Spleen (tissue), 11 donors: ENCODE measurements at regions not wholly inside any gene's neighbourhood (a gene's known extent, or its start where the extent isn't known, plus 50 kb on each side); places are given as distances from the start of the nearest gene placed in this dataset.

Experiments used
- DNase-seq: peaks from one replicate; pipeline ENCODE4 v3.0.0-alpha.2; 2020
- H3K27ac ChIP-seq, 8 donors: fragments of 200-600 bp; sonication (generic) in 7 of 8; 1 replicate in 4 of 8; 2 replicates in 4 of 8; pipeline versions ENCODE4 v1.5.0 to v1.8.0; 2016 to 2021; ENCODE audit warnings: inconsistent platforms in 4 of 8, mild to moderate bottlenecking in 4 of 8, moderate library complexity in 1 of 8
- H3K27me3 ChIP-seq, 7 donors: fragments of 200-600 bp; sonication (generic) in 6 of 7; replicated peaks in 1 of 7; 1 replicate in 4 of 7; 2 replicates in 3 of 7; pipeline versions ENCODE4 v1.5.0 to v1.8.0; 2016 to 2021; ENCODE audit warnings: inconsistent platforms in 3 of 7, mild to moderate bottlenecking in 1 of 7
- H3K36me3 ChIP-seq, 6 donors: fragments of 200-600 bp; sonication (generic) in 5 of 6; 1 replicate in 4 of 6; 2 replicates in 2 of 6; pipeline versions ENCODE4 v1.5.0 to v1.8.0; 2016 to 2021; ENCODE audit warnings: inconsistent platforms in 2 of 6
- H3K4me1 ChIP-seq, 6 donors: fragments of 200-600 bp; sonication (generic) in 5 of 6; 1 replicate in 3 of 6; 2 replicates in 3 of 6; pipeline versions ENCODE4 v1.5.0 to v1.8.0; 2016 to 2021; ENCODE audit warnings: inconsistent platforms in 3 of 6
- H3K4me3 ChIP-seq, 8 donors: fragments of 200-600 bp; sonication (generic) in 7 of 8; 1 replicate in 4 of 8; 2 replicates in 4 of 8; pipeline versions ENCODE4 v1.5.0 to v1.8.0; 2016 to 2021; ENCODE audit warnings: inconsistent platforms in 4 of 8, mild to moderate bottlenecking in 4 of 8, moderate library complexity in 2 of 8
- H3K9me3 ChIP-seq, 8 donors: fragments of 200-600 bp; sonication (generic) in 7 of 8; 1 replicate in 4 of 8; 2 replicates in 4 of 8; pipeline versions ENCODE4 v1.5.0 to v1.8.0; 2016 to 2021; ENCODE audit warnings: inconsistent platforms in 4 of 8
- POLR2A ChIP-seq, 3 donors: fragments of 450-650 bp; IDR thresholded peaks; one replicate each; pipeline ENCODE4 v1.5.1; 2017; ENCODE audit warnings: antibody characterized with exemption in 3 of 3, mild to moderate bottlenecking in 1 of 3
- POLR2AphosphoS5 ChIP-seq, 3 donors: sonication (generic); formaldehyde crosslinking; IDR thresholded peaks; one replicate each; pipeline ENCODE4 v1.5.1; 2017; ENCODE audit warnings: antibody characterized with exemption in 3 of 3
- WGBS, 5 donors: extraction: QIAGEN DNeasy Blood & Tissue Kit in 3 of 5; methylation state at CpG; one replicate each; pipeline versions ENCODE4 v1.1.5 to v1.1.7; 2013 to 2018; 5-methylcytosine and 5-hydroxymethylcytosine counted together
- intact Hi-C: fragments of 100-400 bp; cut with DNase I; formaldehyde crosslinking; loops from one replicate; pipeline ENCODE4 v1.15.0; 2023; ENCODE audit warnings: low total_unique reads
- TF ChIP-seq, protein P1 (sequence below), 11 experiments: fragments of 200-600 bp in 7 of 11; fragments of 450-650 bp in 4 of 11; sonication (generic) in 4 of 11; IDR thresholded peaks in 8 of 11; conservative IDR thresholded peaks in 3 of 11; 1 replicate in 7 of 11; 2 replicates in 4 of 11; pipeline versions ENCODE4 v1.4.0 to v1.8.0; 2016 to 2021; ENCODE audit warnings: antibody characterized with exemption in 11 of 11, inconsistent platforms in 4 of 11, mild to moderate bottlenecking in 1 of 11
- donor health status: healthy with polysubstance abuse.
- donor health status: DM: no; HTN: no; CAD: no; lungs with moderate emphysema.
- donor health status: DM: no; HTN: no; CAD: no.
- donor health status: Bipolar disorder and iron deficiency.
- donor health status: healthy.
- donor health status: DM: no; HTN: no; CAD: no.
- donor health status: DM: yes; HTN: yes; CAD: no.

- intact Hi-C loops: no loop called here
- DNase-seq: peak; percentile 66
- Histone ChIP-seq H3K36me3 (no peaks in the 10 kb centered on the region), H3K4me3 (no peak overlapping the region), H3K27me3 (no peaks in the 10 kb centered on the region), H3K9me3 (peaks cover 0 to 79% (median 54%) of the 10 kb centered on the region in 8 donors), H3K4me1 (no peaks in the 10 kb centered on the region), H3K27ac (no peak overlapping the region)
- 81 to 91% (median 88%) methylated on average over 6 of the region's 6 CpGs for WGBS, 5 donors
- TF ChIP-seq, protein P1, sequence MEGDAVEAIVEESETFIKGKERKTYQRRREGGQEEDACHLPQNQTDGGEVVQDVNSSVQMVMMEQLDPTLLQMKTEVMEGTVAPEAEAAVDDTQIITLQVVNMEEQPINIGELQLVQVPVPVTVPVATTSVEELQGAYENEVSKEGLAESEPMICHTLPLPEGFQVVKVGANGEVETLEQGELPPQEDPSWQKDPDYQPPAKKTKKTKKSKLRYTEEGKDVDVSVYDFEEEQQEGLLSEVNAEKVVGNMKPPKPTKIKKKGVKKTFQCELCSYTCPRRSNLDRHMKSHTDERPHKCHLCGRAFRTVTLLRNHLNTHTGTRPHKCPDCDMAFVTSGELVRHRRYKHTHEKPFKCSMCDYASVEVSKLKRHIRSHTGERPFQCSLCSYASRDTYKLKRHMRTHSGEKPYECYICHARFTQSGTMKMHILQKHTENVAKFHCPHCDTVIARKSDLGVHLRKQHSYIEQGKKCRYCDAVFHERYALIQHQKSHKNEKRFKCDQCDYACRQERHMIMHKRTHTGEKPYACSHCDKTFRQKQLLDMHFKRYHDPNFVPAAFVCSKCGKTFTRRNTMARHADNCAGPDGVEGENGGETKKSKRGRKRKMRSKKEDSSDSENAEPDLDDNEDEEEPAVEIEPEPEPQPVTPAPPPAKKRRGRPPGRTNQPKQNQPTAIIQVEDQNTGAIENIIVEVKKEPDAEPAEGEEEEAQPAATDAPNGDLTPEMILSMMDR (IDR thresholded peaks at IDR 0.05 in 8 of 11, conservative IDR thresholded peaks at IDR 0.05 in 3 of 11): no peak
- TF ChIP-seq POLR2AphosphoS5 (IDR thresholded peaks at IDR 0.05): no peak
- no peak for TF ChIP-seq POLR2A (IDR thresholded peaks at IDR 0.05)
Observed at GRCh38 chr1:95754412-95754811, 520.4 kb downstream of the RWDD3 start.

GRCh38 chr1:95766036-95766435 lies 532.0 kb downstream of the RWDD3 start:
- no peaks in the 10 kb centered on the region for H3K36me3 ChIP-seq
- no peak overlapping the region for H3K4me3 ChIP-seq
- TF ChIP-seq POLR2AphosphoS5 (IDR thresholded peaks at IDR 0.05) (no peak), POLR2A (IDR thresholded peaks at IDR 0.05) (no peak)
- TF ChIP-seq, protein P1 (IDR thresholded peaks at IDR 0.05 in 8 of 11, conservative IDR thresholded peaks at IDR 0.05 in 3 of 11): no peak
- DNase-seq: no peak
- no peaks in the 10 kb centered on the region for H3K27me3 ChIP-seq
- H3K27ac ChIP-seq: no peak overlapping the region
- peaks cover 0 to 21% (median 13%) of the 10 kb centered on the region in 8 donors for H3K9me3 ChIP-seq
- intact Hi-C loops: no loop called here
- no peaks in the 10 kb centered on the region for H3K4me1 ChIP-seq
- WGBS, 5 donors: 67 to 86% (median 73%) methylated on average over 1 of the region's 1 CpG

DNA sequence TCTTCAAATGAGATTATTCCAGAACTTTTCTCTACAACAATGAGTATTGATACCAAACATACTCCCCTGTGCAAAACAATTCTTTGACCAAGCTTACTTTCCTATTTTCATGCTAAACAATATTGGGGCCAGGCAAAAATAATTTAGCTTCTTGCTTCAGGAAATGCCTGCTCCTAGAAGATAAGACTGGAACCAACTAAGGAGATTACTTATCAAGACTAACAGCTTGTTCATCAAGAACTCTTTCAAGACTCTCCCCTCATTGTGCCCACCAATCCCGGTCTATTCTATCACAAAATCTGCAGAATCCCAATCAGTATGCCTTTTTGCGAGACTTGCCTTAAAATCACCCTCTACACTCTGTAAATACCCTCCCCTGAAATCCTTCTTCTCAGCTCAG lies 536.6 kb downstream of the RWDD3 start:
- Histone ChIP-seq H3K27me3 (no peaks in the 10 kb centered on the region), H3K4me1 (no peaks in the 10 kb centered on the region), H3K9me3 (peaks cover 0 to 3% (median 0%) of the 10 kb centered on the region in 8 donors), H3K36me3 (no peaks in the 10 kb centered on the region), H3K4me3 (no peak overlapping the region), H3K27ac (no peak overlapping the region)
- intact Hi-C loops: no loop called here
- 13 to 37% (median 18%) methylated on average over 2 of the region's 2 CpGs for WGBS, 5 donors
- TF ChIP-seq POLR2AphosphoS5 (IDR thresholded peaks at IDR 0.05) (no peak), POLR2A (IDR thresholded peaks at IDR 0.05) (no peak)
- TF ChIP-seq, protein P1 (IDR thresholded peaks at IDR 0.05 in 8 of 11, conservative IDR thresholded peaks at IDR 0.05 in 3 of 11): no peak
- DNase-seq: no peak

- WGBS, 5 donors: 67 to 80% (median 72%) methylated on average over 2 of the region's 2 CpGs
- H3K27ac ChIP-seq: no peak overlapping the region
- no peaks in the 10 kb centered on the region for H3K4me1 ChIP-seq
- no peaks in the 10 kb centered on the region for H3K36me3 ChIP-seq
- no peaks in the 10 kb centered on the region for H3K27me3 ChIP-seq
- no peak for DNase-seq
- H3K9me3 ChIP-seq: peaks cover 0 to 7% (median 0%) of the 10 kb centered on the region in 8 donors
- TF ChIP-seq POLR2AphosphoS5 (IDR thresholded peaks at IDR 0.05) (no peak), POLR2A (IDR thresholded peaks at IDR 0.05) (no peak)
- TF ChIP-seq, protein P1 (IDR thresholded peaks at IDR 0.05 in 8 of 11, conservative IDR thresholded peaks at IDR 0.05 in 3 of 11): no peak
- H3K4me3 ChIP-seq: no peak overlapping the region
- intact Hi-C loops: no loop called here
Observed at GRCh38 chr1:95778217-95778616, 544.2 kb downstream of the RWDD3 start.
